ENCODE measurements at regions not wholly inside any gene's neighbourhood (a gene's known extent, or its start where the extent isn't known, plus 50 kb on each side); places are given as distances from the start of the nearest gene placed in this dataset.

DNA sequence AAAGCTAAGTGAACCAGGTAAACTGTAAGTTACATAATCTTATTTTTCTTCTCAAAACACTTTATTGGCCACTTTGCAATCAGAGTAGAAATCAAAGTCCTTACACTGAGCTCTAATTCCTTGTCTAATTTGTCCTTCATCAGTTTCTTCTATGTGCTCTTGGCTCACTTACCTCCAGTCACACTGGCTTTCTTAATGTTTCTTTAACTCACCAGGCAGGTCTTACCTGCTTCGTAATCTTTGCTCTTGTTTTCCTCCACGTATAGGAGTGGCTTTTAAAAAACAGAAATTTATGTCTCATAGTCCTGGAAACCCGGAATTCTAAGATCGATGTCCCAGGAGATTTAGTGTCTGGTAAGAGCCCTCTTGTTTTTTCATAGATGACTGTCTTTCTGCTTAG lies 1462.1 kb downstream of the FSTL5 start:
- Histone ChIP-seq H3K4me3 (replicated peaks in 1 of 3; ENCODE audit: insufficient read depth in 1 of 3, low read depth in 2 of 3, low read length in 3 of 3) (no peak overlapping the region), H3K4me2 (ENCODE audit: low read depth, low read length) (no peak overlapping the region), H3K9me3 (ENCODE audit: low read length) (no peaks in the 10 kb centered on the region), H3K79me2 (ENCODE audit: insufficient read depth, low read length) (no peaks in the 10 kb centered on the region), H3K27me3 (ENCODE audit: control insufficient read depth in 1 of 2, insufficient read depth in 2 of 2, low read length in 2 of 2) (no peaks in the 10 kb centered on the region), H3K4me1 (ENCODE audit: insufficient read depth, low read length) (no peaks in the 10 kb centered on the region), H3K9ac (ENCODE audit: insufficient read depth, low read depth, low read length) (no peak overlapping the region), H2AFZ (ENCODE audit: low read length) (no peak overlapping the region), H4K20me1 (ENCODE audit: insufficient read depth, low read length) (no peaks in the 10 kb centered on the region), H3K36me3 (replicated peaks in 1 of 2; ENCODE audit: control insufficient read depth in 1 of 2, insufficient read depth in 2 of 2, low read length in 2 of 2) (no peaks in the 10 kb centered on the region), H3K27ac (ENCODE audit: extremely low read length, insufficient read depth, low read length) (no peak overlapping the region)
- in situ Hi-C loops (cut with HindIII; ENCODE audit: extremely low pct_ligation_motif_present, low pct_unique_long_range_greater_than_20kb) = no loop called here
- ATAC-seq = no peak
- FAIRE-seq = no peak
- ChIA-PET CTCF (ENCODE audit: low intra/inter-chr PET ratio, low total read pairs) (no interaction called here), POLR2A (no interaction called here)
- intact Hi-C loops (cut with micrococcal nuclease; ENCODE audit: unreplicated experiment) = no loop called here
- BruUV-seq (replicated peaks) = no TSS peak
- no peak for DNase-seq (ENCODE audit: low spot score)
- 2% methylated on average over 4 of the region's 4 CpGs for WGBS (ENCODE audit: low lambda C conversion rate)
- TF ChIP-seq, protein P1, sequence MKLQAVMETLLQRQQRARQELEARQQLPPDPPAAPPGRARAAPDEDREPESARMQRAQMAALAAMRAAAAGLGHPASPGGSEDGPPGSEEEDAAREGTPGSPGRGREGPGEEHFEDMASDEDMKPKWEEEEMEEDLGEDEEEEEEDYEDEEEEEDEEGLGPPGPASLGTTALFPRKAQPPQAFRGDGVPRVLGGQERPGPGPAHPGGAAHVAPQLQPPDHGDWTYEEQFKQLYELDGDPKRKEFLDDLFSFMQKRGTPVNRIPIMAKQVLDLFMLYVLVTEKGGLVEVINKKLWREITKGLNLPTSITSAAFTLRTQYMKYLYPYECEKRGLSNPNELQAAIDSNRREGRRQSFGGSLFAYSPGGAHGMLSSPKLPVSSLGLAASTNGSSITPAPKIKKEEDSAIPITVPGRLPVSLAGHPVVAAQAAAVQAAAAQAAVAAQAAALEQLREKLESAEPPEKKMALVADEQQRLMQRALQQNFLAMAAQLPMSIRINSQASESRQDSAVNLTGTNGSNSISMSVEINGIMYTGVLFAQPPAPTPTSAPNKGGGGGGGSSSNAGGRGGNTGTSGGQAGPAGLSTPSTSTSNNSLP (IDR thresholded peaks at IDR 0.05; ENCODE audit: low read depth, low read length) = no peak
- TF ChIP-seq POLR2A (IDR thresholded peaks at IDR 0.05; ENCODE audit: insufficient read depth in 1 of 2, low read depth in 2 of 2, low read length in 2 of 2) = no peak
- no peak for TF ChIP-seq ZNF326 (CRISPR knock-in tag; IDR thresholded peaks at IDR 0.05; ENCODE audit: borderline replicate concordance)
- no peak for TF ChIP-seq SSRP1 (CRISPR knock-in tag; IDR thresholded peaks at IDR 0.05)
- TF ChIP-seq ZNF567 (CRISPR knock-in tag; IDR thresholded peaks at IDR 0.05; ENCODE audit: borderline replicate concordance) = no peak
- TF ChIP-seq, protein P2, sequence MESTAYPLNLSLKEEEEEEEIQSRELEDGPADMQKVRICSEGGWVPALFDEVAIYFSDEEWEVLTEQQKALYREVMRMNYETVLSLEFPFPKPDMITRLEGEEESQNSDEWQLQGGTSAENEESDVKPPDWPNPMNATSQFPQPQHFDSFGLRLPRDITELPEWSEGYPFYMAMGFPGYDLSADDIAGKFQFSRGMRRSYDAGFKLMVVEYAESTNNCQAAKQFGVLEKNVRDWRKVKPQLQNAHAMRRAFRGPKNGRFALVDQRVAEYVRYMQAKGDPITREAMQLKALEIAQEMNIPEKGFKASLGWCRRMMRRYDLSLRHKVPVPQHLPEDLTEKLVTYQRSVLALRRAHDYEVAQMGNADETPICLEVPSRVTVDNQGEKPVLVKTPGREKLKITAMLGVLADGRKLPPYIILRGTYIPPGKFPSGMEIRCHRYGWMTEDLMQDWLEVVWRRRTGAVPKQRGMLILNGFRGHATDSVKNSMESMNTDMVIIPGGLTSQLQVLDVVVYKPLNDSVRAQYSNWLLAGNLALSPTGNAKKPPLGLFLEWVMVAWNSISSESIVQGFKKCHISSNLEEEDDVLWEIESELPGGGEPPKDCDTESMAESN (CRISPR knock-in tag; conservative IDR thresholded peaks at IDR 0.05) = no peak
- TF ChIP-seq NAIF1 (CRISPR knock-in tag; IDR thresholded peaks at IDR 0.05; ENCODE audit: borderline replicate concordance) = no peak
- no peak for TF ChIP-seq SATB2 (CRISPR knock-in tag; IDR thresholded peaks at IDR 0.05)
- no peak for TF ChIP-seq ZFP1 (CRISPR knock-in tag; IDR thresholded peaks at IDR 0.05)
- TF ChIP-seq ETV6 (CRISPR knock-in tag; conservative IDR thresholded peaks at IDR 0.05) = no peak
